OCI-LY7 (cell line): ENCODE measurements at regions not wholly inside any gene's neighbourhood (a gene's known extent, or its start where the extent isn't known, plus 50 kb on each side); places are given as distances from the start of the nearest gene placed in this dataset.

Source experiments
- EZH2phosphoT487 ChIP-seq: fragments of 200-600 bp; sonication (generic); IDR thresholded peaks from 2 replicates; pipeline ENCODE4 v1.6.1; 2018; ENCODE audit warnings: low read depth, borderline replicate concordance, mild to moderate bottlenecking, mixed run types, antibody characterized with exemption, low read length, moderate library complexity, mixed read lengths
- TF ChIP-seq, protein P1 (sequence below): fragments of 200-600 bp; sonication (generic); conservative IDR thresholded peaks from 2 replicates; pipeline ENCODE4 v1.5.1; 2014; ENCODE audit warnings: mild to moderate bottlenecking, antibody characterized with exemption, low read length, moderate library complexity, mixed read lengths

- TF ChIP-seq, protein P1, sequence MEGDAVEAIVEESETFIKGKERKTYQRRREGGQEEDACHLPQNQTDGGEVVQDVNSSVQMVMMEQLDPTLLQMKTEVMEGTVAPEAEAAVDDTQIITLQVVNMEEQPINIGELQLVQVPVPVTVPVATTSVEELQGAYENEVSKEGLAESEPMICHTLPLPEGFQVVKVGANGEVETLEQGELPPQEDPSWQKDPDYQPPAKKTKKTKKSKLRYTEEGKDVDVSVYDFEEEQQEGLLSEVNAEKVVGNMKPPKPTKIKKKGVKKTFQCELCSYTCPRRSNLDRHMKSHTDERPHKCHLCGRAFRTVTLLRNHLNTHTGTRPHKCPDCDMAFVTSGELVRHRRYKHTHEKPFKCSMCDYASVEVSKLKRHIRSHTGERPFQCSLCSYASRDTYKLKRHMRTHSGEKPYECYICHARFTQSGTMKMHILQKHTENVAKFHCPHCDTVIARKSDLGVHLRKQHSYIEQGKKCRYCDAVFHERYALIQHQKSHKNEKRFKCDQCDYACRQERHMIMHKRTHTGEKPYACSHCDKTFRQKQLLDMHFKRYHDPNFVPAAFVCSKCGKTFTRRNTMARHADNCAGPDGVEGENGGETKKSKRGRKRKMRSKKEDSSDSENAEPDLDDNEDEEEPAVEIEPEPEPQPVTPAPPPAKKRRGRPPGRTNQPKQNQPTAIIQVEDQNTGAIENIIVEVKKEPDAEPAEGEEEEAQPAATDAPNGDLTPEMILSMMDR, result no peak
- no peak for TF ChIP-seq EZH2phosphoT487
Observed at GRCh38 chr15:93217343-93217742, 128.3 kb upstream of the RGMA start.
